ENCODE measurements at regions not wholly inside any gene's neighbourhood (a gene's known extent, or its start where the extent isn't known, plus 50 kb on each side); places are given as distances from the start of the nearest gene placed in this dataset.
A peak's percentile ranks its signal among the peaks of the same experiment; 100 is the strongest.

DNA sequence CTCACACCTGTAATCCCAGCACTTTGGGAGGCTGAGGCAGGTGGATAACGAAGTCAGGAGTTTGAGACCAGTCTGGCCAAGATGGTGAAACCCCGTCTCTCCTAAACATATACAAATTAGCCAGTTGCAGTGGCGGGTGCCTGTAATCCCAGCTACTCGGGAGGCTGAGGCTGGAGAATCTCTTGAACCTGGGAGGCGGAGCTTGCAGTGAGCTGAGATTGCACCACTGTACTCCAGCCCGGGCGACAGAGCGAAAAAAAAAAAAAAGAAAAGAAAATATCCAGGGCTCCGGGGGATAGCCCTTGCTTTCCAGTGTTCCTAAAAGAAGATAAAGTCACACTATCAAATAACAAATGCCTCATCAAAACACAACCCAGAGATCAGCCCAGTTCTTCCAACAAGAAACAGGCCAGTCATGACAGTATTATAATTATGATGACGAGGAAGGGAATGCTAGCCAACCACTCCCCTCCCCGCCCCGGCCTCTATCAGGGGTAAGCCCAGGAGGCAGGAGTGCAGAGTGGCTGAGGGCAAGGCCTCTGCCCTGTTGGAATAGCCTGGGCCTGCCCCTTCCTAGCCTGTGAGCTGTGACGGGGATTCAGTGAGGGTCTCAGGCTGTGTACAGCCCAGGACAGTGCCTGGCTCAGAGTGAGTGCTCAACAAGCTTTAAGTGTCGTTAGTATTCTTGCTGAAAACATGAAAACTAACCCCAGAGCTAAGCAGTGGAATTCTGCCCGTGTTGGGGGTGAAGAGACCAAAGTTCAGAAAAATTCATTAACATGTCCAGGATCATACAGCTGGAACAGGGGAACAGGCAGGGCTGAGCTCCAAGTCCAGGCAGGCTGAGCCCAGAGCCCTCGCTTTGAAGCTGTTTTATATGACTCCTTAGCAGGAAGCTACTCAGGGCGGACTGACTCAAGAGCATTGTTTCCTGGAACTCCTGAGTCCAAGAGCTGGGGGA is 54.3 kb downstream of the FAM241B start:
- no peak for DNase-seq (ENCODE audit: low spot score)

DNA sequence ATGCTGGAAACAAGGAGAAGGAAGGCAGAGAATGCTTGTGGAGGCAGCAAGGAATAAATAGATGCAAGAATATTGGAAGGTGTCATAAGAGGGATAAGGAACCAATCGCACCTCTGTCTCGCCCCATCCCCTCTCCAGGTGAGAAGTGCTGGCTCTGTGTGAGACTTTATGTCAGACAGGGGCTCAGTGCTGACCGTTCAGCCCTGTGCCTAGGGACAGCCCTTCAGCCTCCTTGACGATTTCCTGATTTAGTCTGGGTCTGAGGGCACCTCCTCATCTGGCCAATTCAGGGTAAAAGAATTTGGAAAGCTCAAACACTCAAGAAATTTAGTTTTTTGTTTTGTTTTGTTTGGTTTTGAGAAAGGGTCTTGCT is 54.9 kb downstream of the FAM241B start:
- no peak for DNase-seq (ENCODE audit: low spot score)

DNA sequence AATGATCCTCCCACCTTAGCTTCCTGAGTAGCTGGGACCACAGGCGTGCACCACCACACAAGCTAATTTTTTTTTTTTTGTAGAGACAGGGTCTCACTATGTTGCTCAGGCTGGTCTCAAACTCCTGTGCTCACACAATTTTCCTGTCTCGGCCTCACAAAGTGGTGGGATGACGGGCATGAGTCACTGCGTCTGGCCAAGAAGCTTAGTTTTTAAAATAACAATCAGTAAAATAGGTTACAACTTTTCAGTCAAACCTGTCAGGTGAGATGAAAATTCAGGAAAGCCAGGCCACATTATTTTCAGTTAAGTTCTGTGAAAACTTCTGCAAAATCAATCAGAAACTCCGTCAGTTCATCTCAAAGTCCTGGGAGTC is 55.4 kb downstream of the FAM241B start:
- no peak for DNase-seq (ENCODE audit: low spot score)

DNA sequence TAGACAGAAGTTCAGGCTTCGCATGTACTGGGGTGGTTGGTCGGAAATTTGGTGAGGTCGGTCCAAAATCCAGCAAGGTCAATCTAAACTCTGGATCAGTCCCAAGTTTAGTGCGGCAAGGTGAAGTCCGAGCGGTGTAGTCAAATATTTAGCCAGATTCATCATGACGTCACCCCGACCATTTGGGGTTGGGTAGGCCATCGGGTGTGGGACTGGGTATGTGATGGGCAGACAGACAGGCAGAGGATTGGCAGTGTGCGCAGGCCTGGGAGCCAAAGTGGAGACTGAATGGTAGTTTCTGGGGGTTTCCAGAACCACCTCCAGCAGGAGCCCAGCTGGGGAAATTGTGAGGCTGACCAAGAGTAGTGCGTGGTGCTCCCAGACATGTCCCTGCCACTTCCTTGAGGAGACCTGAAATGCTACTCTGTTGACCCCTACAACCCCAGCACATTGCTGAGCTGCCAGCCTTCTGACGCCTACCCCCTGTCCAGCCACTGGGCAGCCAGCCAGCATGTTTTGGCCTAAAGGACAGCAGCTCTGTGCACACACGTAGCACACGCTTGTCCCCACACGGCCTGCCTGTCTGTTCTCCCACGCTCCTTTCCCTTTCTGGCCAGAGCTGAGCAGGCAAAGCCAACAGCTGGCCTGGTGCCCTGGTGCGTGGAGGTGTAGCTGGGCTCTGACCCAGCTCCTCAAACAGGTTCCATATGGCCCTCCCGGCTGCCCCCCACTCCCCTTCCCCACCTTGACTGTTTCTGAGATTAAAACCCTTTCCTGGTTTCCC is 55.9 kb downstream of the FAM241B start:
- no peak for DNase-seq (ENCODE audit: low spot score)

DNA sequence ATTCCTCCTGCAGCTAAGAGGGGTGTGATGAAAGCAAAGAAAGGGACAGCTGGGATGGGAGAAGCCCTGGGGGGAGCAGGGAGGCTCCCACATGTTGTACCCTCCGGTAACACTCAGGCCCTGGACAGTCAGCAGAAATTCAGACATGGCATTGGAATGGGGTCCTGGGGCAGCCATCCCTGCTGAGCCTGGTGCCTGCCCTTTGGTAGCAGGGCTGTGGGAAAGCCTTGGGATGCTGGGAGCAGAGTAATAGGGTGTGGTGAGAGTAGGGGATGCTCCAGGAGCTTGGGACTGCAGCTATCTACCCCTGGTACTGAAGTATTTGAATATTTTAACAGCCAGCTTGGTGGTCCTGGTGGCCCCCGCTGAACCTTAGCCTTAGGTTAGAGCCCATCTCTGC is 56.8 kb downstream of the FAM241B start:
- no peak for DNase-seq (ENCODE audit: low spot score)

DNA sequence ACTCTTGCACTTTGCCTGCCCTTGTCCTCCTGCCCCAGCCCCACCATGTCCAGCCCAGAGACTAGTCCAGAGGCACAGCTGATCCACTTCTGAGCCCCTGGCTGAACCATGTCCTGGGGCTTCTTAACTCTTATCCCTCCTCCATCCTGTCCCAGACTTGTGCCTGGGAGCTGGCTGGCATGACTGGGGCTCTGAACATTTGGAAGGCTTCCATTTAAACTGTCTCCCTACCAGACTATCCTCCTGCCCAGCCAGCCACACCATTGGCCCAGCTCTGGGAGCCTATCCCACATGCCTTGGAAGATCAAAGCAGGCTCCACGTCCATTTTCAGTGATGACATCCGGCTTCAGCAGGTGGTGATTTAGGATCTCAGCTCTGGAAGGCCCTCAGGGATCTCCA is 57.4 kb downstream of the FAM241B start:
- no peak for DNase-seq (ENCODE audit: low spot score)

DNA sequence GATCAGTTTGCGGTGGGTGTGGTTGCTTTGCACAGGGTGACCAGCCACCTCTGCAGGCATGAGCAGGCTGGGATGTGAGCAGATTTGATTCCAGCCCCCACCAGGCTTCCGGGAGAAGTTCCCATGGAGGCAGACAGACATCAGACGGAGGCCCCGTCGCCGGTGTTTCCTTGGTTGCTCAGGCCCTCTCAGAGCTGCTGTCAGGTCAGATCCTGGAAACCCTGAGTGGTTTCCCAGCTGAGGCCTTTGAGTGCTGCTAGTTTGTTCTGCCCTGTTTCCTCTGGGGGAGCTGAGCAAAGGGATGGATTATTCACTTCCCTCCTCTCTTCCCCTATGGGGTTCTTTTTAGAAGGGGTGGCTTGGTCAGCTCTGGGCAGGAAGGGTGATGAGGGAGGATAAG is 62.2 kb downstream of the FAM241B start:
- DNase-seq (ENCODE audit: low spot score) = no peak

DNA sequence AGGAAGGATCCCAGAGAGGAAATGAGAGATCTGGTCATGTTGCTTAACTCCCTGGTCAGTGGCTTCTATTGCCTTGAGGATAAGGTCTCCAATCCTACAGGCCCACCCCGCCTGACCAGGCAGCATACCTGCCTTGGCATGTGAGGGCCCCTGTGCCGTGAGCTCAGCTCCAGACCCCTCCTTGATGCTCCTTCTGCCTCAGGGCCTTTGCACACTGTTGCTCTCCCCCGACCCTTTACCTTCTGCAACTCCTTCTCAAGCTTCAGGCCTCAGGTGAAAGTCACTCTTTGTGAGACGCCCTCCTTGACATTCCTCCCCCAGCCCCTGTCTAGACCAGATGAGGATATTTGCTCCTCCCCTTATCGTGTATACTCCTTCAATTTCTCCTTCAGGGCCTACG is 62.8 kb downstream of the FAM241B start:
- DNase-seq (ENCODE audit: low spot score) = no peak

DNA sequence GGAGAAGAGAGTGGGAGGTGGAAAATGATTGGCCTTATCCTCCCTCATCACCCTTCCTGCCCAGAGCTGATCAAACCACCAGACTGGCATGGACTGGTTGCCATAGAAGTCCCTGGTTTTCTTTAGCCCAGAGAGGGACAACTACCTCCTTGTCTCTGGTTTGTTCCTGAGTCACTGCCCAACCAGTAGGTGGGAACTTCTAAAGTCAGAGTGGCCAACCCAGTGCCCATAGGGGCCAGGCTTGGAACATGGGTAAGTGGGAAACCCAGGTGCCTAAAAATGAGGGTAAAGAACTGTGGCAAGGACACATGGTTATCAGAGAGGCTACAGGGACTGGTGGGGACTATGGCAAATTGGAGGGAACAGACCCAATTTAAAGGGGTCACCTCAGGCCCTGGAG is 63.8 kb downstream of the FAM241B start:
- no peak for DNase-seq (ENCODE audit: low spot score)

DNA sequence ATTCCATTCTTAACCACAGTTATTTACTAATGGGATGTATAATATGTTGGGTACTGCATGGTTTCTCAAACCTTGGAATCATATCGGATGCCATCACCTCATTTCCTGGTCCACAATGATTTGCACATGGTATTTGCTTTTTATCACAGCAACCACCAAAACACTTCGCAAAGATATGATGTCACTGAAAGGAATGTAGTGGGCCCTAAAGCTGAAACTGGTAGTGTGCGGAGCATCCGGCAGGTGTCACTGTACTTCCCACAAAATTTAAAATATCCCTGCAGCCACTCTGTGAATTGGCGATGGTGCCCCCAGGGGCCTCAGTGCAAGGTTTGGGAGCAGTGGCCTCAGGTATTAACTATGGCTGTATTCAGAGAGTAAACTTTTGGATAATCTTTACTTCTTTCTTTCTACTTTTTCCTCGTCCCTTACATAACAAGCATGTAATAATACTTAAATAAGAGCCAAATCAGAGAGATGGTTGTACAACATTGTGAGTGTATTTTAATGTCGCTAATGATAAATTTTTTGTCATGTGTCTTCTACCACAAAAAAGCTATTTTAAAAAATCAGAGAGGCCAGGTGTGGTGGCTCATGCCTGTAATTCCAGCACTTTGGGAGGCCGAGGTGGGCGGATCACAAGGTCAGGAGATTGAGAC is 66.2 kb downstream of the FAM241B start:
- DNase-seq (ENCODE audit: low spot score) = peak; percentile 10

DNA sequence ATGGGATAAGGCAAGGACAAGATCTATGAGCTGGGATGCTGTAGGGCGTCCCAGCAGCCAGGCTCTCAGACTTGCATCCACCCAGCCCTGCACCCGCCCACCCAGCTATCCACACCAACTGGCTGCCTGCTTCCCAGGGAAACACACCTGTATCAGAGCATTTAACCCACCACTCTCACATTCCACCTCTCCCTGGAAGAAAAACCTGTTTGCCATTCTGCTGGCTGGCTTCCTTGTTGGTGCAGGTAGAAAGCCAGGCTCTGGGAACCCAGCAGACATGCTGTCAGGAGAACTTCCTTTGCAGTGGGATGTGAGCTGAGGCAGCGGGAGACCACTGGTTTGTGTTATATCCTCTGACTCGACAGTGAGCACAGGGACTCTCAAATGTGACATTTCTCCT is 67.0 kb downstream of the FAM241B start:
- DNase-seq (ENCODE audit: low spot score) = no peak

DNA sequence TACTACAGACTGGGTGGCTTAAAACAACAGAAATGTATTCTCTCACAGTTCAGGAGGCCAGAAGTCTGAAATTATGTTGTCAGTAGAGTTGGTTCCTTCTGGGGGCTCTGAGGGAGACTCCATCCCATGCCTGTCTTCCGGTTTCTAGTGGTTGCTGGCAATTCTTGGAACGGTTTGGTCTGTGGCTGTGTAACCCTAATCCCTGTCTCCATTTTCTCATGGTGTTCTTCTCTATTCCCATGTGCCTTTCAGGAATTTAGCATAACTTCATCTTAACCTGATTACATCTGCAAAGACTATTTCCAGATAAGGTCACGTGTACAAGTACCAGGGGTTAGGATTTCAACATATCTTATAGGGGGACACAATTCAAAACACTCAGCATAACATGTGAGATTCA is 73.2 kb downstream of the FAM241B start:
- no peak for DNase-seq (ENCODE audit: low spot score)

DNA sequence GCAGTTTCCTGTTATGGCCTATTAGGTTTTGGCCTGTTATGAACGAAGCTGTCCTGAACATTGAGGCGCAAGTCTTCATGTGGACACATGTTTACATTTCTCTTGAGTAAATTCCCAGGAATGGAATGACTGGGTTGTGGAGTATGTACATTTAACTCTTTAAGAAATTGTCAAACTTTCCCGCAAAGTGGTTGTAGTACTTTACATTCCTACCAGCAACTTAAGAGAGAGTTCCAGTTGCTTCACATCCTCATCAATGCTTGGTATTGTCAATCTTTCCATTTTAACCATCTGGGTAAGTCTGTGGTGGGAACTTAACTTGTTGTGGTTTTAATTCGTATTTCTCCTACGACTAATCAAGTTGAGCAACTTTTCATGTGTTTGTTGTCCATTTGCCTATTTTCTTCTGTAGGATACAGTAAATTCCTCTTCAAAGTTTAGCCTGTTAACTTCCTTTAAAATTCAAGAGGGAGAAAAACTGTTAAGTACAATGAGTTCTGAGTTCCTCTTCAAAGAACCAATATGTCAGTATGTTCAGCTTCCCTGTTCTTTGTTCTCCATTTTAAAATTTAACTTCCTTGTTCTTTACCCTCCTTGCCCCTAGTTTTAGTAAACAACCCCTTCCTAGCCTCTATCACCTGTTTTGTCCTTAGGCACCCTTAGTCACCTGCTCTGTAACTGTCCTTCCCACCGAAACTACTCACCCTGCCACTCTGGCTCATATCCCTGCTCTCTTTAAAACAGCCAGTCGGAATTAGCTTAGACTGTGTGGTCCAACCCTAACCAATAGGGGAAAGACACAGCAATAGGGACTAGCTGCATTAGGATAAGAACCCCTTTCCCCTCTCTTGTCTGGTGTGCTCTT is 74.0 kb downstream of the FAM241B start:
- DNase-seq (ENCODE audit: low spot score) = no peak

DNA sequence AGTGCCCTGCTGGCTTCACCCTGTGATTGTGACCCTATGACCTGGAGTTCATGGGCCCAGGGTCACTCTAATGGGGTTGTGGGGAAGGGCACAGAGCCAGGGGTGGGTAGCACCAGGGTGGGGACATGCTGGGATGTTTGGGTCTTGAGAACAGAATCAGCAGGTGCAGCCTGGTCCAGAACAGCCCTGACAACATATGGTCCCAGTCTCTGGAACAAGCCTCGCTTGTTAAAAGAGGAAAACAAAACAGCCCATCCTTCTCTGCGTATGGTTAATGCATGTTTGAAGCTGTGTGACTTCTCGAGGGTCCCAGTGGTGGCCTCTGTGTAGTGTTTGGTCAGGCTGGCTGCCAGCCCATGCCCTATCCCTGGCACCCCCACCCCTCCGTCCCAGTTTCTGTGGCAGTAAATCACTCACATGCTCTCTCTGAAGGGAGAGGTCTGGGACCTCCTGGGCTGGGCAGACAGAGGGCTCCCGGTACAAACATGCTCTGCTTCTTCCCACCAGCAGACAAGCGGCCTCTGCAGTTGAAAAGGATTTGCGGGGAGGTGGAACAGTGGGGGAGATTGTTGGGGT is 79.4 kb downstream of the FAM241B start:
- no peak for DNase-seq (ENCODE audit: low spot score)

DNA sequence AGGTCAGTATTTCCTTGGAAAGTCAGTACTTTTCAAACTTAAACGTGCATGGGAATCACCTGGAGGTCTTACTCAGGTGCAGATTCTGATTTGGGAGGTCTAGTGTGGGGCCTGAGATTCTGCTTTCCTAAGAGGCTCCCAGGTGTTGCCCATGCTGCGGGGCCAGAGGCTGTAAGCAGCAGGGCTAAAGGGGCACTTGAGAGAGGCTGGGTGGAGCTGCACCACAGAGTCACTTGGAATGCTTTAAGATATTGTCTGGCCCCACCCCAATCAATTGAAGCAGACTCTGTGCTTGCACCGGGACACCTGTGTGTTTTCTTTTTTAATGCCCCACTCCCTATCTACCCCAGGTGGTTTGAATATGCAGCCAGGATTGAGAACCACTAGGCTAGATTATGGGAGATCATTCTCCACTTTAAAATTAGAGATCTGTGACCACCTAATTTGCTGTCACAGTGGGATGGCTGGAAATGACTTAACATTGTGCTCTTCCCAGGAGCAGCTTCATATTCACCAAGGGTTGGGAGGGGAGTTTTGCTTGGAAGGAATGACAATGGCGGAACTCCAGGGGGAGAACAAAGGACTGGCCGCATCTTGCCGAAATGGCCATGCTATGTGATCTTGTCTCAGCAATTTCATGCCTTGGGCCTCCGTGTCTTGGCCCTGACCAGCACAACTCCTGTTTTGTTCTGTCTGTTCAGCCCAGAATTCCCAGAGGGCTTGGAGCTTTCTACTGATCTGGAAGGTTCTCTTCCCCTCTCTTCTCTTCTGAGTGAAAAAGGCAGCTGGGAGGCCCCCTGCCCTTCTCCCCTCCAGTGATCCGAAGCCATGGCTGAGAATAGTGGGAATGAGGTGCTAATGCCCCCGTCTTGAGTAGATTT is 80.2 kb downstream of the FAM241B start:
- DNase-seq (ENCODE audit: low spot score) = no peak

DNA sequence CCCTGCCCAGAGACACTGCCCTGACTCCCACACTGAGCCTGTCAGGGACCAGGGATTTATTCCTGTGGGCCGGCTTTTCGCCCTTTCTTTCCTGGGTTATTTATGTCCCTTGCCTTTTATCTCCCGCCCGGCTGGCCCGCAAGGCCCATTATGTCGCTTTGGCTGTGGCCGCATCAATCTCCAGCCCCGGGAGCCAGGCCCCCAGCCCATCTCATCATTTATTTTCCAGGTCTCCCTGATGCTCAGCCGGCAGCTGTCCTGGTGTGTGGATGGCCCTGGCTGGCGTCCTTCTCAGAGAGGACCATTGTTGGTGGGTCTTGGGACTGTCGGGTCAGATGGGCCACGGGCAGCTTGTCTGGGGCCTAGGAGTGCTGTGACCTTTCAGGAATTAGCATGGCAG is 82.3 kb downstream of the FAM241B start:
- DNase-seq (ENCODE audit: low spot score) = no peak

DNA sequence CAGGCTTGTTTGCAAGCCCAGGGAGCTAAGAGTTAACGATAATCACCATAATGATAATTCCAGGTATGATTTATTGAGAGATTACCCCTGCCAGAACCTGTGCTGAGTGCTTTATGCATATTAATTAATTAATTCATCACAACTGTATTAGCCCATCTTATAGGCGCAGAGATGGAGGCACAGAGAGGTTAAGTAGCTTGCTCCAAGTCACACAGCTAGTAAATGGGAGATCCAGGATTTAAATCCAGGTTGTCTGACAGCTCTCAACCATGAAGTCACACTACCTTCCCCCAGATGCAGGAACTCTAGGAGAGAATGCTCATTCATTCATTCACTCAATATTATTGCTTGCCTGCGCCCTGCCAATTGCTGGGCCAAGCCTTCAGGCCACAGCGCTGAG is 84.5 kb downstream of the FAM241B start:
- DNase-seq (ENCODE audit: low spot score) = no peak

DNA sequence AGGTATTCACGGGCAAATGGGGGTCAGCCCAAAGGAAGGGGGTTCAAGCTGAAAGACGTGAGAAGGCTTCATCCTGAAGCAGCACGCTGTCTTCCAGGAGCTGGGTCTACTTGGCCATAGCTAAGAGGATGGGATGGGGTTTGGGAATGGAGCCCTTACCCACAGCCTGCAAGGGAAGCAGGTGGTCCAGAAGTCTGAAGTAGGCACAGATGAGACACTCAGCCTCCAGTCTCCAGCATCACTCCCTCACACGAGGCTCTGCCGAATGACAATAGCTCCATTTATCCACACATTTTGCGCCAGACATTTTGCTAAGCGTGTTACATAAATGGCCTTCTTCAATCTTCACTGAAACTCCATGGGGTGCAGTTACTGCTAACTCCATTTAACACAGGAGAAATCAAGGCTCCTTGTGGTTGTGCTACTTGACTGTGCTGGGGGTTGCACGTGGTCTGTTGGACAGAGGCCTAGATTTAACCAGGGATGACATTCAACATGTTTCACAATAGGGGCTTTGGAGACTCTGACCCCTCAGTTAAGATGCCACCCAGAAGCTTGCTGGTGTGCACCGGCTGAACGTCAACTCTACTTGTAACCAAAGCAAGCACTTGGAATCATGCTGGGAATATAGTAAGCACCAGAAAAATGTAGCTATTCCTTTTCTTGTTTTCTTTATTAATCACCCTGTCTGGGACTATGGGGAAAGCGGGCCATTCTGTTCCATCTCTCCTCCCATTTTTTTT is 85.3 kb downstream of the FAM241B start:
- no peak for DNase-seq (ENCODE audit: low spot score)

DNA sequence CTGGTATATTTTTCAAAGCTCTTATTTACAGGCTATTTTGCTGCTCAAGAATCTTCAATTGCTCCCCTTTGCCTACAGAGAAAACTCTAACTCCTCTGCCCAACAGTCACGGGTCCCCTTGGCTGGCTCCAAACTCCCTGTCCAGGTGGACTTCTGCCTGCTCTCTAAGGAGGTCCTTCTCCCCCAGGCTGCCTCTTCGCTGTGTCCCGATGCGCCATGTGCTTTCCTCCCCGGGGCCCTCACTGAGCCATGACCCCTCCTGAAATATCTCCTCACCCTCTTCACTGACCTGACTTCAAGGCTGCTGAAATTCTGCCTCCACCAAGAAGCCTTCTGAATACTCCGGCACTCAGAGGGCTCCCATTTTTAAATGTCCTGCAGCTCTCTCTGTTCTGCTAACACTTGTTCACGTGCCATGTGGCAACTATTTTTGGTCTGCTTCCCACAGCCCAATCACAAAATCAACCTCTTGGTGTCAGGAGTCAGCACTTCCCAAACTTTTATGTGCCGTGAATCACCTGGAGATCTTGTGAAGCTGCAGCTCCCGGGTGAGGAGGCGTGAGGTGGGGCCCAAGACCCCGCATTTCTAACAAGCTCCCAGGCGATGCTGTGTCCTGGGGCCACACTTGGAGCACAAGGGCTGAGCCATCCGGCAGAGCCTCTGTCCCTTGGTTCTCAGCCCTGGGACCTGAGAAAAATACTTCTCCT is 85.7 kb upstream of the COL13A1 start:
- no peak for DNase-seq (ENCODE audit: low spot score)
